ENCODE measurements at regions not wholly inside any gene's neighbourhood (a gene's known extent, or its start where the extent isn't known, plus 50 kb on each side); places are given as distances from the start of the nearest gene placed in this dataset.

GRCh38 chr7:156540619-156541165, 99.9 kb upstream of the RNF32 start:
- in situ Hi-C loops (cut with MboI; ENCODE audit: low sequenced_read_pairs, unreplicated experiment): no loop called here
- no peak for TF ChIP-seq CTCF (IDR thresholded peaks at IDR 0.05; ENCODE audit: borderline replicate concordance, control extremely low read depth, extremely low read depth, insufficient read depth, missing control alignments)
- no peak for DNase-seq (ENCODE audit: low spot score)

- no peak for TF ChIP-seq CTCF (IDR thresholded peaks at IDR 0.05; ENCODE audit: borderline replicate concordance, control extremely low read depth, extremely low read depth, insufficient read depth, missing control alignments)
- DNase-seq (ENCODE audit: low spot score): no peak
- in situ Hi-C loops (cut with MboI; ENCODE audit: low sequenced_read_pairs, unreplicated experiment): no loop called here
These were observed 100.6 kb upstream of the RNF32 start for GRCh38 chr7:156539999-156540398.

- in situ Hi-C loops (cut with MboI; ENCODE audit: low sequenced_read_pairs, unreplicated experiment): no loop called here
- no peak for TF ChIP-seq CTCF (IDR thresholded peaks at IDR 0.05; ENCODE audit: borderline replicate concordance, control extremely low read depth, extremely low read depth, insufficient read depth, missing control alignments)
- DNase-seq (ENCODE audit: low spot score): no peak
These were observed 103.6 kb upstream of the RNF32 start for GRCh38 chr7:156537006-156537405.

GRCh38 chr7:156534925-156535324, 105.6 kb upstream of the RNF32 start:
- no peak for TF ChIP-seq CTCF (IDR thresholded peaks at IDR 0.05; ENCODE audit: borderline replicate concordance, control extremely low read depth, extremely low read depth, insufficient read depth, missing control alignments)
- DNase-seq (ENCODE audit: low spot score): no peak
- in situ Hi-C loops (cut with MboI; ENCODE audit: low sequenced_read_pairs, unreplicated experiment): no loop called here

GRCh38 chr7:156533964-156534363, 106.6 kb upstream of the RNF32 start:
- no peak for TF ChIP-seq CTCF (IDR thresholded peaks at IDR 0.05; ENCODE audit: borderline replicate concordance, control extremely low read depth, extremely low read depth, insufficient read depth, missing control alignments)
- in situ Hi-C loops (cut with MboI; ENCODE audit: low sequenced_read_pairs, unreplicated experiment): no loop called here
- no peak for DNase-seq (ENCODE audit: low spot score)

- in situ Hi-C loops (cut with MboI; ENCODE audit: low sequenced_read_pairs, unreplicated experiment): no loop called here
- no peak for TF ChIP-seq CTCF (IDR thresholded peaks at IDR 0.05; ENCODE audit: borderline replicate concordance, control extremely low read depth, extremely low read depth, insufficient read depth, missing control alignments)
- DNase-seq (ENCODE audit: low spot score): no peak
These were observed 107.2 kb upstream of the RNF32 start for GRCh38 chr7:156533420-156533819.
